Progenitor cell of endocrine pancreas (in vitro differentiated cells): ENCODE measurements at regions not wholly inside any gene's neighbourhood (a gene's known extent, or its start where the extent isn't known, plus 50 kb on each side); places are given as distances from the start of the nearest gene placed in this dataset.

Source experiments
- DNase-seq: peaks from one replicate; pipeline ENCODE4 v3.0.0; 2021; ENCODE audit warnings: low spot score; ENCODE audit not compliant: unreplicated experiment
- H3K27ac Mint-ChIP-seq: 2 replicates; pipeline ENCODE4 v1.8.0; 2021; ENCODE audit warnings: mild to moderate bottlenecking, moderate library complexity, mixed read lengths
- H3K27me3 Mint-ChIP-seq: 2 replicates; pipeline ENCODE4 v1.8.0; 2021; ENCODE audit warnings: mixed read lengths
- H3K36me3 Mint-ChIP-seq: 2 replicates; pipeline ENCODE4 v1.8.0; 2022; ENCODE audit warnings: mixed read lengths; ENCODE audit not compliant: insufficient read depth
- H3K4me1 Mint-ChIP-seq: 2 replicates; pipeline ENCODE4 v1.8.0; 2021; ENCODE audit warnings: low read depth, mixed read lengths
- H3K4me3 Mint-ChIP-seq: 2 replicates; pipeline ENCODE4 v1.8.0; 2021; ENCODE audit warnings: low read depth, mild to moderate bottlenecking, moderate library complexity, mixed read lengths
- H3K9me3 Mint-ChIP-seq: 2 replicates; pipeline ENCODE4 v1.8.0; 2021; ENCODE audit warnings: low read depth, mixed read lengths
- TF ChIP-seq, protein P1 (sequence below): fragments of 200-600 bp; sonication (generic); IDR thresholded peaks from one replicate; pipeline ENCODE4 v1.5.0; 2021; ENCODE audit warnings: antibody characterized with exemption, mild to moderate bottlenecking; ENCODE audit not compliant: unreplicated experiment

DNA sequence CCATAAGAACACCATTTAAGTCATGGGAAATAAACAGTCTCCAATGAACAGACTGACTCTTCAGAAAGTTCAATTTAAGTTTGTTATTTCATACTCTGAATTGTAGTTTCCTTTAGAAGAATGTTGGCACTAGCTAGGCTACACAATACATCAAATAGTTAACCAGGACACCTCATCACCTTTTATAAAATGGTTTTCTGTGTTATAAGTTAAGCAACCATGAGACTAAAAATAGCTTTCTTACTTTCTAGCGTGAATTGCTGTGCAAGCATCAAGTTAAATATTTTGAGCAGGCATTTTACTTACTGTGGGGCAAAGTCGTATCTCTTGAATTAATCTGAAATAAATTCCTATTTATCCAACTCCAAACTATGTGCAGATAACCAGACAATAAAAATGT, 1092.6 kb upstream of the SLC39A10 start:
- DNase-seq: no peak
- Mint-ChIP-seq H3K9me3 (peaks cover 4% of the 10 kb centered on the region), H3K4me1 (no peaks in the 10 kb centered on the region)

DNA sequence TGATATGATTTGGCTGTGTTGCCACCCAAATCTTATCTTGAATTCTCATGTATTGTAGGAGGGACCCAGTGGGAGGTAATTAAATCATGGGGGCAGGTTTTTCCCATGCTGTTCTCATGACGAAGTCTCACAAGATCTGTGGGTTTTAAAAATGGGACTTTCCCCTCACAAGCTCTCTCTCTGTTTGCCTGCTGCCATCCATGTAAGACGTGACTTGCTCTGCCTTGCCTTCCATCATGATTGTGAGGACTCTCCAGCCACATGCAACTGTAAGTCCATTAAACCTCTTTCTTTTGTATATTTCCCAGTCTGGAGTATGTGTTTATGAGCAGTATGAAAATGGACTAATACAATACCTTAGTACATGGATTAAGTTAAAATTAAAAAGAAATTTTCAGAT, 1094.7 kb upstream of the SLC39A10 start:
- Mint-ChIP-seq H3K4me3 (no peak overlapping the region), H3K27ac (no peak overlapping the region), H3K9me3 (peaks cover 4% of the 10 kb centered on the region), H3K27me3 (no peaks in the 10 kb centered on the region), H3K4me1 (no peaks in the 10 kb centered on the region), H3K36me3 (no peaks in the 10 kb centered on the region)
- TF ChIP-seq, protein P1, sequence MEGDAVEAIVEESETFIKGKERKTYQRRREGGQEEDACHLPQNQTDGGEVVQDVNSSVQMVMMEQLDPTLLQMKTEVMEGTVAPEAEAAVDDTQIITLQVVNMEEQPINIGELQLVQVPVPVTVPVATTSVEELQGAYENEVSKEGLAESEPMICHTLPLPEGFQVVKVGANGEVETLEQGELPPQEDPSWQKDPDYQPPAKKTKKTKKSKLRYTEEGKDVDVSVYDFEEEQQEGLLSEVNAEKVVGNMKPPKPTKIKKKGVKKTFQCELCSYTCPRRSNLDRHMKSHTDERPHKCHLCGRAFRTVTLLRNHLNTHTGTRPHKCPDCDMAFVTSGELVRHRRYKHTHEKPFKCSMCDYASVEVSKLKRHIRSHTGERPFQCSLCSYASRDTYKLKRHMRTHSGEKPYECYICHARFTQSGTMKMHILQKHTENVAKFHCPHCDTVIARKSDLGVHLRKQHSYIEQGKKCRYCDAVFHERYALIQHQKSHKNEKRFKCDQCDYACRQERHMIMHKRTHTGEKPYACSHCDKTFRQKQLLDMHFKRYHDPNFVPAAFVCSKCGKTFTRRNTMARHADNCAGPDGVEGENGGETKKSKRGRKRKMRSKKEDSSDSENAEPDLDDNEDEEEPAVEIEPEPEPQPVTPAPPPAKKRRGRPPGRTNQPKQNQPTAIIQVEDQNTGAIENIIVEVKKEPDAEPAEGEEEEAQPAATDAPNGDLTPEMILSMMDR: no peak
- no peak for DNase-seq

More for the DNA sequence above, 1092.6 kb upstream of the SLC39A10 start:
- no peaks in the 10 kb centered on the region for H3K27me3 Mint-ChIP-seq
- H3K4me3 Mint-ChIP-seq: no peak overlapping the region
- H3K27ac Mint-ChIP-seq: no peak overlapping the region
- TF ChIP-seq, protein P1: no peak
- no peaks in the 10 kb centered on the region for H3K36me3 Mint-ChIP-seq

DNA sequence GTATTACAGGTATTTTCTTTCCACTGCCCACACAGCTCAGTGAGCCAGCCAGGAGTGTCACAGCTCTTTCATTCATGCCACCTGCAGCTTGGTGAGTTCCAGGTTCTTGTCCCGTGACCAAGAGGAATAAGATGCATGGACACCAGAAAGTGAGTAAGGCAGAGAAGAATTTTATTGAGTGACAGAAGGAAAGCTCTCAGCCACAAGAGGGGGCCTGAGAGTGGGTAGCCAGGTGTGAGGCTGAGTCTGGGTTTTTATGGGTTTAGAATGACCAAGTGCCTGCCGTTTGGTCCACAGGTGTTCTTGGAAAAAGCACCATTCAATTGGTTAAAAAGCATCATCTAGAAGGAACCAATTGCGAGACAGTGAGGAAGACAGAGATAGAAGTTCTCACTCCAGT, 1097.1 kb upstream of the SLC39A10 start:
- Mint-ChIP-seq H3K9me3 (peaks cover 4% of the 10 kb centered on the region), H3K27ac (no peak overlapping the region), H3K36me3 (no peaks in the 10 kb centered on the region), H3K4me1 (no peaks in the 10 kb centered on the region), H3K4me3 (no peak overlapping the region), H3K27me3 (no peaks in the 10 kb centered on the region)
- no peak for DNase-seq
- TF ChIP-seq, protein P1: no peak

DNA sequence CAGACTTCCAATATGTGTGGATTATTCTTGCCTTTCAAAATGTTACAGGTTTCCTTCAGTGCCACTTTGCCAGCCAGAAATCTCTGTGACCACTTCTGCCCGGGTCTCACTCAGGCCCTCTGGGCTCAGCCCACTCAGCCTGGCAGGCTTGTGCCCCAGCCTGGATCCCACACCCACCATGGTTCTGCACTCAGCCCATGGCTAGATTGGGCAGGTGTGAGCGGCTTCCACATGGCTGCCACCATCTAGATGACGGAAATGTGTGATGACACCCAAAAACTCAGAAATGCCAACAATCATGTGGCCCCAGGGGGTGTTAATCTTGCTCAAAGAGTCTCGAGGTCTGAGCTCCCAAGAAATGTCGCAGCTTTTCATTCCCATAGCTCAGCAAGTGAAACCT, 1097.5 kb upstream of the SLC39A10 start:
- Mint-ChIP-seq H3K9me3 (peaks cover 4% of the 10 kb centered on the region), H3K4me1 (no peaks in the 10 kb centered on the region), H3K27me3 (no peaks in the 10 kb centered on the region), H3K36me3 (no peaks in the 10 kb centered on the region), H3K4me3 (no peak overlapping the region), H3K27ac (no peak overlapping the region)
- DNase-seq: no peak
- TF ChIP-seq, protein P1: no peak

DNA sequence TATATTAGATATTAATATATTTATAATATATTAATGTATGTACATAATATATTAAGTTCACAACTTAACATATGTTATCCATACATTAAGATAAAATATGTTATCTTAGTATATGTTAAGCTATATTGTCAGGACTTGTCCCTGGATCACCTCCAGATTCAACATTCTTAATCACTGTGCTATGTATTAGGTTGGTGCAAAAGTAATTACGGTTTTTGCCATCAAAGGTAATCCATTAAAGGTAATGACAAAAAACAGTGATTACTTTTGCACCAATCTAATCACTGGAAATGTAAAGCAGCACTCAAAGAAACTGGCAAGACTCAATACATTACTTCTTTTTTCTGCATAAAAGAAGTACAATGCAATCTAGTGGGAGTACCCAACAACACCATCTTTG, 1099.0 kb upstream of the SLC39A10 start:
- Mint-ChIP-seq H3K4me3 (no peak overlapping the region), H3K27ac (no peak overlapping the region), H3K27me3 (no peaks in the 10 kb centered on the region), H3K4me1 (no peaks in the 10 kb centered on the region), H3K9me3 (peaks cover 4% of the 10 kb centered on the region), H3K36me3 (no peaks in the 10 kb centered on the region)
- TF ChIP-seq, protein P1: no peak
- no peak for DNase-seq
